EH (cell line): ENCODE measurements at regions not wholly inside any gene's neighbourhood (a gene's known extent, or its start where the extent isn't known, plus 50 kb on each side); places are given as distances from the start of the nearest gene placed in this dataset.

Experiments used
- DNase-seq: peaks from one replicate; pipeline ENCODE4 v3.0.0-alpha.2; 2015; ENCODE audit warnings: low read depth

- no peak for DNase-seq
Measured at GRCh38 chr3:124542214-124542869, 187.9 kb upstream of the UMPS start.

- DNase-seq, result no peak
Measured at GRCh38 chr3:124545891-124546290, 184.4 kb upstream of the UMPS start.

GRCh38 chr3:124552224-124552623 is 178.0 kb upstream of the UMPS start:
- peak; percentile 16 for DNase-seq

GRCh38 chr3:124553178-124553577 is 177.1 kb upstream of the UMPS start:
- DNase-seq, result no peak

- no peak for DNase-seq
Measured at GRCh38 chr3:124556636-124557035, 173.6 kb upstream of the UMPS start.

- DNase-seq, result peak; percentile 87
Measured at GRCh38 chr3:124557433-124558232, 172.6 kb upstream of the UMPS start.

- peak; percentile 100 for DNase-seq
Measured at GRCh38 chr3:124558991-124559845, 171.0 kb upstream of the UMPS start.

GRCh38 chr3:124559846-124560574 is 170.2 kb upstream of the UMPS start:
- peak; percentile 85 for DNase-seq

- peak; percentile 41 for DNase-seq
Measured at GRCh38 chr3:124560666-124561215, 169.5 kb upstream of the UMPS start.

GRCh38 chr3:124562769-124563168 is 167.5 kb upstream of the UMPS start:
- no peak for DNase-seq

GRCh38 chr3:124563376-124563775 is 166.9 kb upstream of the UMPS start:
- DNase-seq, result peak; percentile 39

- peak; percentile 80 for DNase-seq
Measured at GRCh38 chr3:124565013-124565412, 165.2 kb upstream of the UMPS start.

GRCh38 chr3:124565551-124565950 is 164.7 kb upstream of the UMPS start:
- DNase-seq, result no peak

- no peak for DNase-seq
Measured at GRCh38 chr3:124566701-124567100, 163.6 kb upstream of the UMPS start.

GRCh38 chr3:124567179-124567578 is 163.1 kb upstream of the UMPS start:
- DNase-seq, result no peak

- DNase-seq, result no peak
Measured at GRCh38 chr3:124569761-124570160, 160.5 kb upstream of the UMPS start.

- no peak for DNase-seq
Measured at GRCh38 chr3:124570232-124570631, 160.0 kb upstream of the UMPS start.

GRCh38 chr3:124572851-124573405 is 157.3 kb upstream of the UMPS start:
- DNase-seq, result no peak

- DNase-seq, result no peak
Measured at GRCh38 chr3:124574012-124574411, 156.2 kb upstream of the UMPS start.

- no peak for DNase-seq
Measured at GRCh38 chr3:124576565-124577493, 153.4 kb upstream of the UMPS start.
